ENCODE measurements at regions not wholly inside any gene's neighbourhood (a gene's known extent, or its start where the extent isn't known, plus 50 kb on each side); places are given as distances from the start of the nearest gene placed in this dataset.

- TF ChIP-seq ZFX (IDR thresholded peaks at IDR 0.05) = no peak
- no peak for TF ChIP-seq CTCF (conservative IDR thresholded peaks at IDR 0.05)
- no peak overlapping the region for H3K27ac ChIP-seq
These were observed 61.3 kb upstream of the MTAP start for GRCh38 chr9:21741151-21741550.

DNA sequence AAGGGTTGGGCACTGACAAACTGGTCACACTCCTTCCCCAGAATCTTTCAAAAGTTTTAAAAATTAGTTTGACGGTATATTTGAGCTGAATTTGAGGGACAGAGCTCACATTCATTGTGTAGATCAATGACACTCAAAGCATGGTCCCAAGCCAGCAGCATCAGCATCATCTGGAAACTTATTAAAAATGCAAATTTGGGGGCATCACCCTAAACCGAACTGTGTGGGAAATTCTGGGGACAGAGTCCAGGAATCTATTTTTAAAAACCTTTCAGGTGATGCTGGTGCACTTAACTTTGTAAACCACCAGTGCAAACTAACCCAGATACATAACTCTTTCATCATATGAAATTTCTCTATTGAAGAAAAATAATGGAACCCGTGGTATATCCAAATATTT, 58.1 kb upstream of the MTAP start:
- TF ChIP-seq CTCF (conservative IDR thresholded peaks at IDR 0.05) (no peak), ZFX (IDR thresholded peaks at IDR 0.05) (no peak)
- no peak overlapping the region for H3K27ac ChIP-seq

DNA sequence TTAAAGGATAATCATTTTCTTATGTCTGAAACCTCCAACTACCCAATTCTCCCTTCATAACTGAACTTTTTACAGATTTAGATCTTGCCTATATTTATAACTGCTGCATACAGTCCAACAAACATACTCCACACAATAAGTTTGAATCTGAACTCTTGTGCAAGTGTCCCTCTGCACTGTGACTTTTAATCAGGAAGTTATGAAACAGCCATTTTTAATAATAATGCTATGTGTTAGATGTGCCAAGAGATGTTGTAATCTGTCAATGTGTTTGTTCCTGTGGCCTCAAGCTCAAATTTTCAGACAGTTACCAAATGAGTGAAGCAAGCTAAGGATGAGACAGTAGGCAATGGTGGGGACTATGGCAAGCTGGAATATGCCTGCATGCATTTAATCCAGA, 57.6 kb upstream of the MTAP start:
- TF ChIP-seq ZFX (IDR thresholded peaks at IDR 0.05) = no peak
- no peak overlapping the region for H3K27ac ChIP-seq

- TF ChIP-seq CTCF (conservative IDR thresholded peaks at IDR 0.05) = no peak
- TF ChIP-seq ZFX (IDR thresholded peaks at IDR 0.05) = no peak
- H3K27ac ChIP-seq = no peak overlapping the region
These were observed 55.9 kb upstream of the MTAP start for GRCh38 chr9:21746550-21746949.

DNA sequence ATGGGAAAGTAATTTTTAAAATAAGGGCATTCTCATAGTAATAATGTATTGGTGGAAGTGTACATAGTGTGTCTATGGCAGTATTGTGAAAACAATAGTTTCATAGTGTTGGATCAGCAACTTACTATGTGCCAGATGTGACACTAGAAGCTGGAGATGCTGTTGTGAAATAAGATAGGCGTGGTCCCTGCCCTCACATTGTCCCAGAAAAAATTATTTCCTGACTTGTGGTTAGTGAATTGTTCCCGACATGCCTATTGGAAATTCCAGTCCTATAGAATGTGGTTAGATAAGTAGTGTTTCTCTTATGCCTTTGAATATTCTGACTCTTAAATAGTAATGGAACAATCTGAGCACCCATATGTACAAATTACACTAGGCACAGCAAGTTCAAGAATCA, 55.3 kb upstream of the MTAP start:
- TF ChIP-seq ZFX (IDR thresholded peaks at IDR 0.05) = no peak
- no peak for TF ChIP-seq CTCF (conservative IDR thresholded peaks at IDR 0.05)
- H3K27ac ChIP-seq = no peak overlapping the region

DNA sequence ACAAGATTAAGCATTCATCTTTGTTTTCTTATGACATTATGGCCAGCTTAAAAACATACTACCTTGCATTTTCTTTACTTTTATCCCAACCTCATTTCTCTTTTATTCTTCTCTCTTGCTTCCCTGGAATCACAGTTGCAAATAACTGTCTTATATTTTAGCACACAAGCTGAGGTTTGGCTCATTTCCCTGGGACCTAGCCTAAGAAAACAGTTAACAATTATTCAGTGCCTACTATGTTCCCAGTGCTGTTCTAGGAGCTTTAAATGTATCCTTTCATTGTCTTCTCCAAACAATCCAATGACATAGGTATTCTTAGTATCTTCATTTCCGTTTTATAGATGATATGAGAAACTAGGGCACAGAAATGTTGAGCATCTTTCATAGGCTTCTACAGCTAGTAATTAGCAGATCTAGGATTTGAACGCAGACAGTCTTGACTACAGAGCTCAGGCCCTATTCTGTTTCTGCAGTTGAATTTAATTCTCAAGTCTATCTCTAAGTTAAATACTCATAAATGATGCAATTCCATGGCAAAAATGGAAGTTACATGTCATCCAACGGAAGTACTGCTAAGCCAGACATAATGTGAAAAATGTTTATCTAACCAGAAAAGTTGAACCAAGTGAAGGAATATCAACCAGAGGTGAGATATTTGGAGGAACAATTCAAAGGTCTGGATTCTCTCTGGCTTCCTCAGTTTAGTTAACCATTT, 52.3 kb upstream of the MTAP start:
- H3K27ac ChIP-seq = no peak overlapping the region
- TF ChIP-seq ZFX (IDR thresholded peaks at IDR 0.05) (no peak), CTCF (conservative IDR thresholded peaks at IDR 0.05) (no peak)

- H3K27ac ChIP-seq = no peak overlapping the region
- TF ChIP-seq ZFX (IDR thresholded peaks at IDR 0.05) (no peak), CTCF (conservative IDR thresholded peaks at IDR 0.05) (no peak)
These were observed 50.4 kb upstream of the MTAP start for GRCh38 chr9:21751998-21752397.
